Panc1 (cell line): ENCODE measurements at regions not wholly inside any gene's neighbourhood (a gene's known extent, or its start where the extent isn't known, plus 50 kb on each side); places are given as distances from the start of the nearest gene placed in this dataset.

Source experiments
- ATAC-seq: fragments of 200-7000 bp; cut with Tn5 transposase; 2 replicates; pipeline ENCODE4 v1.9.1; 2020; ENCODE audit warnings: mild to moderate bottlenecking, moderate library complexity
- BruUV-seq: library from RNA; stranded (reverse); fragments of 400-500 nt; replicated peaks from 2 replicates; lab custom pipeline; 2021; lab: Mats Ljungman, UMichigan
- CTCF ChIA-PET: fragments of 300-600 bp; sonication (Branson Sonifier 250); formaldehyde crosslinking; loops from one replicate; lab custom pipeline; 2022; ENCODE audit warnings: antibody characterized with exemption; lab: Charles Lee
- POLR2A ChIA-PET: fragments of 300-600 bp; sonication (Branson Sonifier 250); formaldehyde crosslinking; loops from one replicate; lab custom pipeline; 2022; ENCODE audit warnings: antibody characterized with exemption; lab: Charles Lee
- DNase-seq: peaks from one replicate; pipeline ENCODE4 v3.0.0-alpha.2; 2010; ENCODE audit warnings: low read depth, low spot score
- H3K27ac ChIP-seq: 2 replicates; pipeline ENCODE4 v1.5.1; 2011; ENCODE audit warnings: mild to moderate bottlenecking, low read length, inconsistent platforms
- H3K27me3 ChIP-seq: fragments of 200-500 bp; sonication (Bioruptor generic); 2 replicates; pipeline ENCODE4 v1.6.0; 2014; ENCODE audit warnings: low read length, inconsistent platforms; ENCODE audit not compliant: control insufficient read depth, insufficient read depth
- H3K36me3 ChIP-seq: fragments of 200-500 bp; sonication (Bioruptor generic); 2 replicates; pipeline ENCODE4 v1.5.1; 2014; ENCODE audit warnings: inconsistent platforms, mild to moderate bottlenecking, low read length, moderate library complexity; ENCODE audit not compliant: control insufficient read depth, insufficient read depth
- H3K4me1 ChIP-seq: 2 replicates; pipeline ENCODE4 v1.5.1; 2011; ENCODE audit warnings: inconsistent platforms, mild to moderate bottlenecking, low read length, moderate library complexity; ENCODE audit not compliant: control insufficient read depth, insufficient read depth
- H3K4me3 ChIP-seq, 2 experiments: 2 replicates each; pipeline ENCODE4 v1.5.1; 2011 to 2012; ENCODE audit warnings: low read depth in 2 of 2, low read length in 2 of 2, mild to moderate bottlenecking in 2 of 2, inconsistent platforms in 1 of 2, moderate library complexity in 1 of 2
- H3K9me3 ChIP-seq: fragments of 200-500 bp; sonication (Bioruptor generic); 2 replicates; pipeline ENCODE4 v1.5.1; 2014; ENCODE audit warnings: low read depth, mild to moderate bottlenecking, inconsistent platforms, low read length, moderate library complexity; ENCODE audit not compliant: control insufficient read depth, insufficient read depth
- CTCF ChIP-seq: fragments of 450-650 bp; IDR thresholded peaks from 2 replicates; pipeline ENCODE4 v1.5.1; 2017; ENCODE audit warnings: mild to moderate bottlenecking
- POLR2AphosphoS5 ChIP-seq: IDR thresholded peaks from 2 replicates; pipeline ENCODE4 v1.6.1; 2012; ENCODE audit warnings: mild to moderate bottlenecking, low read depth, low read length, moderate library complexity
- REST ChIP-seq, 2 experiments: IDR thresholded peaks; 2 replicates each; pipeline ENCODE4 v1.6.1; 2011 to 2012; ENCODE audit warnings: low read depth in 2 of 2, control low read depth in 1 of 2, low read length in 1 of 2, mild to moderate bottlenecking in 1 of 2, moderate library complexity in 1 of 2; ENCODE audit not compliant: insufficient read depth in 1 of 2
- SIN3A ChIP-seq: IDR thresholded peaks from 2 replicates; pipeline ENCODE4 v1.6.1; 2012; ENCODE audit warnings: low read depth, mild to moderate bottlenecking, low read length, moderate library complexity, borderline replicate concordance; ENCODE audit not compliant: insufficient read depth
- TCF7L2 ChIP-seq: IDR thresholded peaks from 2 replicates; pipeline ENCODE4 v1.6.1; 2011; ENCODE audit warnings: mild to moderate bottlenecking, low read depth, low read length, inconsistent platforms
- in situ Hi-C: cut with HindIII; loops from 2 replicates; pipeline ENCODE4 v1.10.0; 2016; ENCODE audit warnings: low sequenced_read_pairs, low pct_unique_long_range_greater_than_20kb
- intact Hi-C: fragments of 100-400 bp; cut with micrococcal nuclease; formaldehyde crosslinking; loops from one replicate; pipeline ENCODE4 v1.10.0; 2022; ENCODE audit not compliant: unreplicated experiment

GRCh38 chr6:156457601-156458000 is 319.6 kb upstream of the ARID1B start:
- POLR2A ChIA-PET = no interaction called here
- Histone ChIP-seq H3K36me3 (no peaks in the 10 kb centered on the region), H3K27me3 (no peaks in the 10 kb centered on the region; the same call in 1 of the 2 replicates), H3K4me3 (no peak overlapping the region), H3K4me1 (no peaks in the 10 kb centered on the region), H3K27ac (no peak overlapping the region; the same call in 1 of the 2 replicates), H3K9me3 (no peaks in the 10 kb centered on the region)
- no peak for DNase-seq
- in situ Hi-C loops (no loop called here), intact Hi-C loops (no loop called here)
- ATAC-seq = no peak
- CTCF ChIA-PET = interaction anchor here (0.6 kb wide), 1 partner anchor 107 kb away, joined by 3 read pairs; no protein-coding TSS in a partner anchor
- no TSS peak for BruUV-seq
- TF ChIP-seq CTCF (no peak), POLR2AphosphoS5 (no peak), SIN3A (no peak), REST (IDR thresholded peaks at IDR 0.05; ENCODE audit: insufficient read depth in 1 of 2, low read depth in 2 of 2, low read length in 1 of 2) (no peak), TCF7L2 (no peak)

- ATAC-seq (no peak), DNase-seq (no peak)
- intact Hi-C loops = no loop called here
- Histone ChIP-seq H3K36me3 (no peaks in the 10 kb centered on the region), H3K27me3 (no peaks in the 10 kb centered on the region), H3K9me3 (no peaks in the 10 kb centered on the region), H3K27ac (no peak overlapping the region; the same call in 1 of the 2 replicates), H3K4me3 (no peak overlapping the region), H3K4me1 (no peaks in the 10 kb centered on the region)
- TF ChIP-seq REST (IDR thresholded peaks at IDR 0.05; ENCODE audit: insufficient read depth in 1 of 2, low read depth in 2 of 2, low read length in 1 of 2) (no peak), TCF7L2 (no peak)
- ChIA-PET CTCF (no interaction called here), POLR2A (no interaction called here)
- in situ Hi-C loops = no loop called here
- BruUV-seq = no TSS peak
These were observed 321.3 kb upstream of the ARID1B start for GRCh38 chr6:156455847-156456246.
